Mammary epithelial cell (primary cell): ENCODE measurements at regions not wholly inside any gene's neighbourhood (a gene's known extent, or its start where the extent isn't known, plus 50 kb on each side); places are given as distances from the start of the nearest gene placed in this dataset.

ENCODE experiments used
- CTCF ChIP-seq, 2 donors: IDR thresholded peaks in 1 of 2; conservative IDR thresholded peaks in 1 of 2; 2 replicates each; pipeline ENCODE4 v1.5.1; 2011 to 2012; ENCODE audit warnings: inconsistent platforms in 2 of 2, low read length in 2 of 2, mild to moderate bottlenecking in 2 of 2, control low read depth in 1 of 2, low read depth in 1 of 2; ENCODE audit not compliant: insufficient read depth in 1 of 2; ENCODE audit errors: extremely low read depth in 1 of 2
- EZH2 ChIP-seq: IDR thresholded peaks from 2 replicates; pipeline ENCODE4 v1.6.1; 2012; ENCODE audit warnings: low read length, inconsistent platforms, borderline replicate concordance

GRCh38 chr10:2891073-2891769 lies 176.1 kb upstream of the PFKP start:
- no peak for TF ChIP-seq EZH2
- TF ChIP-seq CTCF (conservative IDR thresholded peaks at IDR 0.05 in 1 of 2, IDR thresholded peaks at IDR 0.05 in 1 of 2; ENCODE audit: extremely low read depth in 1 of 2, insufficient read depth in 1 of 2, low read depth in 1 of 2, low read length in 2 of 2), result no peak
